HG03280 (cell line): ENCODE measurements at regions not wholly inside any gene's neighbourhood (a gene's known extent, or its start where the extent isn't known, plus 50 kb on each side); places are given as distances from the start of the nearest gene placed in this dataset.
"Not testable (repeated sequence)": the region's sequence is repeated elsewhere in the genome, so short reads cannot be mapped to it uniquely, and the experiment has no call there.

ENCODE experiments used
- ATAC-seq: cut with Tn5 transposase; IDR thresholded peaks from one replicate; pipeline ENCODE4 v1.9.1; 2021; ENCODE audit warnings: mild to moderate bottlenecking, moderate library complexity; ENCODE audit not compliant: unreplicated experiment

DNA sequence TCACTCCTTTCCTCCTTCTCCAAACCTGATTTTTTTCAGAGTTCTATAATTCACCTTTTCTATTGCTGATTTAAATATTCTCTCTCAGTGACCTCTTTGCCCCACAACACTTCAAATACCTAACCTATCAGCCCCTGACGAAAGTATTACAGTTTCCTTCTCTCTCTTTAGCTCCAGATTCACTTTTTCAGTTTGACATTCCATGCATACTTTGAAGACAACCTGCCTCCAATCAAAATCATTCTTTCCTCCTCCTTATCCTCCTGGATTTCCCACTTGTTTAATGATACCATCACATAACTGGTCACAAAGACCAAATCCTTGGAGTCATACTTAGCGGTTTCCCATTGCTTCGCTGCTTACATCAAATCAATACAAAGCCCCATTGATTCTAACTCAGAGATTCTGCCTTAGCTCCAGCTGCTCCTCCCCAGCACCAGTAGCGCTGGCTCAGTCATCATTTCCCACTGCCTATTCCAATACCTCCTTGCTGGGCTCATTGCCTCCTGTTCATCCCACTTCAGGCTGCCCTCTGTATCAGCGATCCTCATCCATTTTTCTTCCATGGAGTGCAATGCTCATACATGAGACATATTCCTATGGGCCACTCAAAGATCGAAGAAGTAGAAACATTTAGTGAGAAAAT is 240.1 kb downstream of the ZNF92 start:
- ATAC-seq, result not testable (repeated sequence)

DNA sequence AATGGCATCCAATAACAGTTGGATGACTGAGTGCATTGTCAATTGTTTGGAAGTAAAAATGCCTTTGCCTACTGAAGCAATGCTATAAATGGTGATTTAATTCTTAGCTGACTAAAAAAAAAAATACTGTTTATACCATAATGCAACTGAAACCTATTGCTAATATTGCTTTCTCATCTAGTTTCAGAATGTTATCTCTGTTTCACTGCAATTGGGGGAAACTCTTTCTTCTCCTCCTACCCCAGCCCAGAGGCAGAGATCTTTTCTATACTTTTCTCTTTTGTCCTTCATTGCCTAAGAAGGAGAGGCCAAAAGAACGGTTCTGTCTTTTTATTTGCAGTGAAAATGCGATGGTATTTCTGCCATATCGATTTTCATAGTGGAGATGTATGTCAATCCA is 242.5 kb downstream of the ZNF92 start:
- ATAC-seq, result peak; percentile 63

DNA sequence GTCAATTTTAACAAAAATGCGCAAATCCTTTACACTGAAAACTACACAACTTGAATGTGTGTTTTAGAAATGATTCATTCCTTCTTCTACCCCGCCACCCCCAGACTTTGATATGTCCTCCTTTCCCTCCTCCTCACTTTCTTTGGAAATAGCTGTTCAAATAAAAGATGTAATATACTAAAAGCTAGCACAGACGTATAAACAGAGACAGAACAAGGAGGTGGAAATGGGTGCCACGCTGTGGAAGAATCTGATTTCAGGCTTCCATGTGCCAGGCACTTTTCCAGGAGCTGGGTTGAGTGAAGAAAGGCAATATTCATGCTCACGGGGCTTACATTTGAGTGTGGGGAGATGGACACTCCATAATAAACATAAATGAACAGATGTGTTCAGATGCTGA is 246.6 kb downstream of the ZNF92 start:
- ATAC-seq, result not testable (repeated sequence)

DNA sequence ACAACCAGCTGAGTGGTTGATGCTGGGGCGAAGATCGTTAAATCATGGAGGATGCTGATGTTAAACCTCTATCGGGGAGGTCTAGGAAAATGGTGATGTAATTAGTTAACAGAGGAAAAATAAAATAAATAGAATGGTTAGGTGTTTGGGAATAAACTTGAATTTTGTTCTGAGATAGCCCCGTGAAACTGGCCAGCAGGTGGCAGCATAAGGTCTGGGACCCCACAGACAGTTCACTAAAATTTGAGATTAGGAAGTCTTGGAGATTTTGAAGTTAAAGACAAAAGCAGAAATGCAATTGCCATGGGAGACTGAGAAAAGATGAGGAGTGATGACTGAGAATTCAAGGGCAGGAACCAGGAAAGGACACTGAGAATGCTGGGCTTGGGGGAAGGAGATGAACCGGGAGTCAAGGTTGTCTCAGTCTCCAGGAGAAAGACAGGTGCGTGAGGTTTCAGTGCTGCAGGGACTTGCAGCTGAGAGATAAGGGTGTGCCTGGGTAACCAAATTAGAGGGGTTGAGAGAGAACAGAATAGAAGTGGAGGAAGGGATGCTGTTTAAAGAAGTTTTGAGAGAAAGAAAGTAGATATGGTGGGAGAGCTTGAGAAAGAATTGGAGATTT is 248.0 kb downstream of the ZNF92 start:
- not testable (repeated sequence) for ATAC-seq

DNA sequence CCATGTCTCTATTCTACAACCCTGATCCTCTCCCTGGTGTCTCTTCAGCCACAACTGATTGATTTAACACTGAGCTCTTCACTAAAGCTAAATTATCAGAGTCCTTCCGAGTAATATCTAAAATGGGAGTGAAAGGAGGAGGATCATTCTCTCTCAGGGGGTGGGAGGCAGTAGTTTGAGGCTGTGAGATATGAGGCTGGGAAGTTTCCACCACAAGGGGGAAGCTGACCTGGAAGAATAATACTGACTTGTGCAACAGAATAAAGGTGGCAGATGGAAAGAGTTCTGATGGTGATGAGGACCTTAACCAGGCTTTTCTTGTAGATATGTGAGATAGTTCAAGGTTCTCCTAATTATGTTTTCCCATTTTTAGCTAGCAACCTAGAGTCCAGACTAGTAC is 241.6 kb upstream of the VKORC1L1 start:
- ATAC-seq, result not testable (repeated sequence)

DNA sequence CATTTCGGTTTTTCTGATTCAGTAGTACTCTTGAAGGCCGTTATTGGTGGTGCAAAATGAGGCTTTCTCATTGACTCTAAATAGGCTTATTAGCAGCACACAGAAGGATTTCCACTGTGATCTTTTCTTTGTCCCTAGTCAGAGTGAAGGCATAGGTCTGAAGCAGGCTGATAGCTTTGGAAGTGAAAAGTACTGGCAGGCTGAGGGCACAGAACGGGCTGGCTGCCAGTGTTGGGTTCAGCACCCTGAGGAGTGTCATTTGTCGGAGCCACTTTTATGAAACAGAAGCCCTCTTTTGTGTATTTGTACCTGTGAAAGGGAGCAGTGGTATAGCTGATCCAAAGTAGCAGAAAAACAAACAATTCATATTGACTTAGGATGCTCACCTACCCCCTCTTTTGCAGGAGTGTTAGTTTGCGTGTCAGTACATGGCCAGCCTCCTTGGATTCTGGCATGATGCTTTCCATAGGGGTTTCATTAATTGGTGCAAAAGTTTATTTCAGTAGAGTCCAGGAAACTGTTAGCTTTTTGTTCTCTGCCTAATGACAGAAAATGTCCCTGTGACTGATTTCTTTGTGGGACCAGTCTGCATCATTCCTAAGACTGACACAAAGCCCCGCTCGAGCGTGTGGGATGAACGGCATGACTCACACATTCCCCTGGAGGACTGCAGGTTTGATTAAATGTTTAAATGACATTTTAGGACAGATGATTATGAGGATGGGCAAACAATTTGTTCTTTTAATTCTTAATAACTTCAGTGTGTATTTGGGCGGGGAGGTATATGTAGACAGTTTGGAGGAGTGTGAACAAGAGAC is 239.1 kb upstream of the VKORC1L1 start:
- not testable (repeated sequence) for ATAC-seq

DNA sequence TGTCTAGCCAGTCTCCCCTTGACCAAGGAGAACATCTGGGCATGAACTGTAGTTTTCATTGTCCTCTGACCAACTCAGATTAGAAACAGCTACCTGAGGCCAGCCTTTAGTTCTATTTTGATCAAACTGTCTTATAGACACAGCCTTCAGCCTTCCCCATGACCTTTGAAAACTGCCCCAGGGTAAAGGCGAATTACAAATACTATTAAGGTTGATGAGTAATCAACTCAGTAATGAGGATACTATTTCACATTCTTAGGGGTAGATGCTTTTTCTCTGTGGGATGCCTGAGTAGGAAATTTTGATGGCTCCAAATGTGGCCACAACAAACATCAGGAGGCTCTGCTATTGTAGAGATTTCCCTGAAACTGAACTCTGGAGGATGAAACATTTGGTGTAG is 234.0 kb upstream of the VKORC1L1 start:
- not testable (repeated sequence) for ATAC-seq

DNA sequence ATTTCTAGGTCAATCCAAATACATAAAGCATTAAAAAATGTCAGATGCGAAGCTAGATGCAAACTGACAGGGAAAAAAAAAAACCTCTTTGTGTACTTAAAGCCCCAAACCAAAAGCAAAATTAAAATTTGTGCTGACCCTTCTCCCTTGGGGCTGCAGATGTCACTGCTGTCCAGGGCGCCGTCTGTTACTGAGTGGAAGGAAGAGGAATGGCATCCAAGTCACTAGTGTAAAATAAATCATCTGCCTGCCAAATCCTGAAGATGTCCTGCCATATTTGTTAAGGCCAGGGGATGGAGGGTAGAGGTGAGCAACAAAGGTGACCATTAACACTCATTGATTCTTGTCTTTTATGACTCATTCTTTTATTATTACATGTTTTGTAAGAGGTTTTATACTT is 233.2 kb upstream of the VKORC1L1 start:
- ATAC-seq, result not testable (repeated sequence)

DNA sequence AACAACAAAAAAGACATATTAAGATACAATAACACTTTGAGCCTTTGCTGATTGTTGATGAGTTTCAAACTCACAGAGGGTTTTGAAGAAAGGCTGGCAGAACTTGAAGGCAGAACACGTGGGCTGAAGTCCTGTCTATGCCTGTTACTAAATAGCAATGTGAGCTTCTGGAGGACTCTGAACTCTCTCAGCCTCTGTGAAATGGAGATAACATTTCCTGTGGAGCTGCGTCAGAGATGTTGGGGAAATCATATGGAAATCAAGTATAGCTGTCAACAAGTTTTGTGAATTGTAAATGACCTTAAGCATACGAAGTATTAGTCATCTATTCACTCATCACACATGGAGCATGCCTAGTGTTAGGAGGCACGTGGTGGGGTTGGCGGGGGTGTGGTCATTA is 229.4 kb upstream of the VKORC1L1 start:
- ATAC-seq, result not testable (repeated sequence)

DNA sequence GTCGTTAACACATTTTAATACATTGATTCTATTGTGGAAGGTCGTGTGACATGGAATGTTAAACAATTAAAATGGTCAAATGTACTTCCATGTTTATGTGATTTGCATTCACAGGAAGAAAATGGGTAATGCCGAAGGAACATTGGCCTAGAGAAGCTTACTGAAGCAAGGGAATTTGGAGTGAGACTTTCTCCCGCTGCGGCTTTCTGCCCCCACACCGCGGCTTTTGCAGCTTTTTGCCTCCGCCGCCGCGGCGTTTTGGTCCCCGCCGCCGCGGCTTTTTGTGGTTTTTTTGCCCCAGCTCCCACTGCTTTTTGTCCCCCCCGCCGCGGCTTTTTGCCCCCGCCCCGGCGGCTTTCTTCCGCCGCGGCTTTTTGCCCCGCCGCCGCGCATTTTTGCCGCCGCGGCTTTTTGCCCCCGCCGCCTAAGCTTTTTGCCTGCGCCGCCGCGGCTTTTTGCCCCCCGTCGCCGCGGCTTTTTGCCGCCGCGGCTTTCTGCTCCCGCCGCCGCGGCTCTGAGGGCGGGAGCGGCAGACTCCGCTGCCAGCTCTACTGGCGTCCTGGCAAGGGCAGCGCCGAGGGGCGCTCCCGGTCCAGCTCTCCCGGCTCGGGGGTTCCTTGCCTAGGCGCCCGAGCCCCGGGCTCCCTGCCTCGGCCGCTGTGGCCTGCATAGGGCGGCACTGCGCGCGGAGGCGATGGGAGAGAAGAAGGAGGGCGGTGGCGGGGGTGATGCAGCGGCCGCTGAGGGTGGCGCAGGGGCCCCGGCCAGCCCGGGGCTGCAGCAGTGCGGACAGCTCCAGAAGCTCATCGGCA is 225.5 kb upstream of the VKORC1L1 start:
- not testable (repeated sequence) for ATAC-seq

DNA sequence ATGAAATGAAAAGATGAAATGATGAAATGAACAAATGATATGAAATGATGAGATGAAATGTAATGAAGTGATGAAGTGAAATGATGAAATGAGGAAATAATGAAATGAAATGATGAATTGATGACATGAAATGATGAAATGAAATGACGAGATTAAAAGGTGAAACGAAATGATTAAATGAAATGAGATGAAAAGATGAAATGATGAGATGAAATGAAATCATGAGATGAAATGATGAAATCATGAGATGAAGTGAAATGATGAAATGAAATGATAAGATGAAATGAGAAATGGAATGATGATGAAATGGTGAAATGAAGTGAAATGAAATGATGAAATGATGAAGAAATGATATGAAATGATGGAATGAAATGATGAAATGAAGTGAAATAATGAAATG is 221.7 kb upstream of the VKORC1L1 start:
- ATAC-seq, result not testable (repeated sequence)

DNA sequence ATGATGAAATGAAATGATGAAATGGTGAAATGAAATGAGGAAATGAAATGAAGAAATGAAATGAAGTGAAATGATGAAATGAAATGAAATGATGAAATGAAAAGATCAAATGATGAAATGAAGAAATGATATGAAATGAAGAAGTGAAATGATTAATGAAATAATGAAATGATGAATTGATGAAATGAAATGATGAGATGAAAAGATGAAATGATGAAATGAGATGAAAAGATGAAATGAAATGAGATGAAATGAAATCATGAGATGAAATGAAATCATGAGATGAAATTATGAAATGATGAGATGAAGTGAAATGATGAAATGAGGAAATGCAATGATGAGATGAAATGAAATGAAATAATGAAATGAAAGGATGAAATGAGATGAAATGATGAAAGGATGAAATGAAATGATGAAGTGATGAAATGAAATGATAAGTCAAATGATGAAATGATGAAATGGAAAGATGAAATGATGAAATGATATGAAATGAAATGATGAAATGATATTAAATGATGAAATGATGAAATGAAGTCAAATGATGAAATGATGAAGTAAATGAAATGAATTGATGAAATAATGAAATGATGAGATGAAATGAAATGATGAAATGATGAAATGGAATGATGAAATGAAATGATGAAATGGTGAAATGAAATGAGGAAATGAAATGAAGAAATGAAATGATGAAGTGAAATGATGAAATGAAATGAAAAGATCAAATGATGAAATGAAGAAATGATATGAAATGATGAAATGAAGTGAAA is 220.9 kb upstream of the VKORC1L1 start:
- ATAC-seq, result not testable (repeated sequence)

DNA sequence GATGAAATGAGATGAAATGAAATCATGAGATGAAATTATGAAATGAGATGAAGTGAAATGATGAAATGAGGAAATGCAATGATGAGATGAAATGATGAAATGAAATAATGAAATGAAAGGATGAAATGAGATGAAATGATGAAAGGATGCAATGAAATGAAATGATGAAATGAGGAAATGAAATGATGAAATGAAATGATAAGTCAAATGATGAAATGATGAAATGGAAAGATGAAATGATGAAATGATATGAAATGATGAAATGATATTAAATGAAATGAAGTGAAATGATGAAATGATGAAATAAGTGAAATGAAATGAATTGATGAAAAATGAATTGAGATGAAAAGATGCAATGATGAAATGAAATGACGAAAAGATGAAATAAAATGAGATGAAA is 220.2 kb upstream of the VKORC1L1 start:
- not testable (repeated sequence) for ATAC-seq

DNA sequence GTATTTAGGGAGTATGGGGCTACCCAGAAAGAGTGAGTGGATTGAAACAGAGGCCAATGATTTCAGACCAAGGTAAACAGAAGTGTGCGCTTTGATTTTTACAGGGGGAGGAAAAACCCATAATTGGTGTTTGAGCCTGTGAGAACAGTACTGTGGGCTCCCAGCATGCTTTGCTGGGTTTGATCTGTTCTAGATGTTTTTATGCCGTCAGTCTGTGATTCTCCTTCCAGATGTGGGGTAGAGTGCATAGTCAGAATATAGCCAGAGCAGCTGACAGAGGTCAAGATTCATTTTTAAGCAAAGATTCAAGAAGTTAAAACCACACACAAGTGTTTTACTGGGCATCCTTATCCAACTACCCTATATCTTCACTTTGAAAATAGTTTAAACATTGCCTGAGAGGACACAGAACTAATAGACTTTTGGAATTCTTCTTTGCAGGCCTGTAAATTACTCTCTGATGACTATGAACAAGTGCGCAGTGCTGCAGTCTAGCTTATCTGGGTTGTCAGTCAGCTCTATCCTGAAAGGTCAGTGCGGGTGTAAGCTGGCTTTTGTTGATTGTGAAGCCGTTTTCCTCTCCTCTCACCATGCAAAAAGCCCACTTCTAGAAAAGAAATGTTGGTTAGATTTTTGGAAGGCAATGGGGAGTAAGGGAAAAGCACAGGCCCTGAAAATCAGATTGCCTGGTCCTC is 216.2 kb upstream of the VKORC1L1 start:
- ATAC-seq, result not testable (repeated sequence)

DNA sequence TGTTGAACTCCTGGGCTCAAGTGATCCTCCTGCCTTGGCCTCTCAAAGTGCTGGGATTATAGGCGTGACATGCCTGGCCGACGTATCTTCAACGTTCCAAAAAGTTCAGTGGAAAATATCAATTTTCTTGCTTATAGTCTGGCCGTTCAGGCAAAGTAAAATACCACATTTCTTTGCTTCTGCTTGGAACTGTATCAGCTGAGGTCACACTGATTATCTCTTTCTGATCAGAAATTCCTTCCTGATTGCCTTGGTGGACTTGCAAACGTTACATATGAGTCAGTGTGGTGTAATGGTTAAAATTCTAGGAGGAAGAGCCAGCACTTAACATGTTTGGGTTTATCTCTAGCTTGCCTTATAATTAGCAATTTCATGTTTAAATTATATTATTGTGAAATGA is 189.5 kb upstream of the VKORC1L1 start:
- ATAC-seq, result not testable (repeated sequence)

DNA sequence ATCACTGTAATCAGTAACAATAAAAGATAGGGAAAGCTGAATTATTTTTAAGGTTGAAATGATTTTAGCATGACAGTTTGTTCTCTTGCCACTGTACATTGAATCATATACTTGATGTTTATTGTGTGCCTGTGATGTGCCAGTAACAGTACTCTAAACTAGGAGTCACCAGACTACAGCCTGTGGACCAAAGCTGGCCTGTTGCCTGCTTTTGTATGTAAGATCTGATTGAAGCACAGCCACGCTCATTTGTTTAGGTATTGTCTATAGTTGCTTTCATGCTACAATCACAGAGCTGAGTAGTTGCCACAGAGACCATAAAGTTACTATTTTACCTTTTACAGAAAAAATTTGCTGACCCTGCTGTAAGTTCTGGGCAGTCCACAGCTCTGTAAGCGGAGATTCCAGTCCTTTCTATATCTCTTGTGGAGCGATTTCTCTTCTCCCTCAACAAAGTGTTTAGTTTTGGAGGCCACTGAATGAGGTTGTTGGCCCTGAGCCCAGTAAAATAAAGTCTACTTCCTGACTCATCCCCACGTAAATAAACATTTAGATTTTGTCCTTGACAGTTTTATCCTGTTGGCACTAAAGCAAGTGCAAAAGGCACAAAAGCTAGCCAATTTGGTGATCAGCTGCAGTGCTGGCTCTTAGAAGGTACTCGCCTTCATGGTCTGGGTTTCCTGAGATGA is 173.7 kb upstream of the VKORC1L1 start:
- ATAC-seq, result not testable (repeated sequence)

DNA sequence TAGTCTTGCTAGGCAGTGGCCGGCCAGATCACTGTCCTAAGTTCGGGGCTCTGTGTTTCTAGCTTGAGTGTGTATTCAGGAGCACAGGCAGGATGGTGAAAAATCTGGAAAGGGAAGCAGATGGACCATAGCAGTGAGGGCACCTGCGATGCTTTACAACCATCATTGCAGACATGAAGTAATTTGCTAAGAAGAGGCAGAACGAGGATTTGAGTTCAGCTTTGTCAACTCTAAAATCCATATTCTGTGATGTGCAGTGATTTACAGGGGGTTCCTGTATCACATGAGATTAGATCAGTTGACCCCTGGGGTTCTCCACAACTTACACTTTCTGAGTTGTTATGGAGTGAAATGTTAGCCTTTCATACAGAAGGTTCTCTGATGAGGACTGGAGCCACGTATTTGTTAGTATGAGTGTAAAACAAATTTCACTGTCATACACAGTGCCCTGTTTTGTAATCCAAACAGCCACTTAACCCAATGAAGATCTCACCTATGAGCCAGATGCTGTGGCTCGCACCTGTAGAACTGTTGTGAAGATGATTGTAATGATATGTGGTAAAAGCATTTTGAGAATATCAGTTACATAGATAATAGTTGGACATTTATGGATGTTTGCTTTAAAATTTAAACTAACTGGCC is 173.0 kb upstream of the VKORC1L1 start:
- not testable (repeated sequence) for ATAC-seq

DNA sequence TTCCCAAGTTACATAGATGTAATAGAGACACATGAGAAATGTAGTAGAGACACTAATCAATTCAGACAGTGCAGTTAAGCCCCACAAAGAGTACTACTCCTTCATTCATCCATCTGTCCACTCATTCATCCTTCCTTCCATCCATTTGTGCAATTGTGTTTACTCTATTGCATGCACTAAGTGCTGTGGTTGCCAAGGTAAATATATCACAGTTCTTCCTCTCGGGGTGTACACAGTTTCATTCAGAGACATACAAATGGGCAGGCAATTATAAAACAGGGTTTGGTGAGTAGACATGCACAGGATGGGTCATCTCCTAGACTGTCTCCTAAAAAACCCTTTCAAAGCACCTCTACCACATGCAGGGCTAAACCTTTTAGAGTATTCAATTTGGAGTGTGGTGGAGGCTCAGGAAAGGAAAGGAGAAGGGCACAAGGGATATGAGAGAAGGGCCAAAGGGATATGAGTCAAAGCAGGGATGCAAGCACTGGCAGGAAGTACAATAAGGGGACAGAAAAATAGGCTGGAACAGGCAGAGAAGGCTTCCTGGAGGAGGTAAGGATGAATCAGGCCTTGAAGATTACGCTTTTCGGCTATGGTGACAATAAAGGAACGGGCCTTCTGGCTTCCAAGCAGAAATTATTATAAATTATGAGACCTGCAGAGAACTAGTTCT is 153.6 kb upstream of the VKORC1L1 start:
- not testable (repeated sequence) for ATAC-seq
